Thoracic aorta (tissue), 2 donors: ENCODE measurements at regions not wholly inside any gene's neighbourhood (a gene's known extent, or its start where the extent isn't known, plus 50 kb on each side); places are given as distances from the start of the nearest gene placed in this dataset.
"Not testable (repeated sequence)": the region's sequence is repeated elsewhere in the genome, so short reads cannot be mapped to it uniquely, and the experiment has no call there.

Experiments
- ATAC-seq: fragments of 150-250 bp; one replicate; pipeline ENCODE4 v1.8.0; 2017; ENCODE audit warnings: low read depth; ENCODE audit not compliant: insufficient number of reproducible peaks, low FRiP score
- DNase-seq: peaks from one replicate; pipeline ENCODE4 v3.0.0-alpha.2; 2020; ENCODE audit warnings: low spot score
- H3K27ac ChIP-seq, 2 donors: fragments of 200-600 bp; sonication (generic); 1 replicate in 1 of 2; 2 replicates in 1 of 2; pipeline ENCODE4 v1.5.1; 2016; ENCODE audit warnings: mild to moderate bottlenecking in 2 of 2, moderate library complexity in 2 of 2
- H3K27me3 ChIP-seq: fragments of 200-600 bp; sonication (generic); replicated peaks from 2 replicates; pipeline ENCODE4 v1.6.0; 2016; ENCODE audit warnings: mild to moderate bottlenecking; ENCODE audit not compliant: insufficient read depth
- H3K36me3 ChIP-seq: fragments of 200-600 bp; sonication (generic); one replicate; pipeline ENCODE4 v1.5.1; 2016
- H3K4me1 ChIP-seq, 2 donors: fragments of 200-600 bp; sonication (generic); 1 replicate in 1 of 2; 2 replicates in 1 of 2; pipeline versions ENCODE4 v1.5.1 to v1.6.0; 2016; ENCODE audit warnings: low read depth in 2 of 2, mild to moderate bottlenecking in 1 of 2; ENCODE audit not compliant: control insufficient read depth in 1 of 2
- H3K4me3 ChIP-seq: fragments of 200-600 bp; sonication (generic); 2 replicates; pipeline ENCODE4 v1.5.1; 2016; ENCODE audit warnings: mild to moderate bottlenecking
- H3K9me3 ChIP-seq: fragments of 200-600 bp; sonication (generic); 2 replicates; pipeline ENCODE4 v1.5.1; 2016
- CTCF ChIP-seq: fragments of 200-600 bp; sonication (generic); IDR thresholded peaks from one replicate; pipeline ENCODE4 v1.5.1; 2019; ENCODE audit warnings: antibody characterized with exemption

- Histone ChIP-seq H3K27me3 (no peaks in the 10 kb centered on the region), H3K4me1 (no peaks in the 10 kb centered on the region), H3K27ac (no peak overlapping the region), H3K4me3 (no peak overlapping the region), H3K9me3 (no peaks in the 10 kb centered on the region), H3K36me3 (no peaks in the 10 kb centered on the region)
- no peak for ATAC-seq
- no peak for DNase-seq
- no peak for TF ChIP-seq CTCF
Observed at GRCh38 chr10:65149878-65150277, 1628.7 kb downstream of the REEP3 start.

GRCh38 chr10:65166272-65166671 is 1645.1 kb downstream of the REEP3 start:
- no peaks in the 10 kb centered on the region for H3K27me3 ChIP-seq
- no peak for ATAC-seq
- H3K36me3 ChIP-seq, result no peaks in the 10 kb centered on the region
- TF ChIP-seq CTCF, result no peak
- DNase-seq, result no peak
- no peaks in the 10 kb centered on the region for H3K9me3 ChIP-seq
- H3K4me1 ChIP-seq, result no peaks in the 10 kb centered on the region
- H3K4me3 ChIP-seq, result no peak overlapping the region
- no peak overlapping the region for H3K27ac ChIP-seq

- Histone ChIP-seq H3K27me3 (no peaks in the 10 kb centered on the region), H3K4me3 (no peak overlapping the region), H3K27ac (no peak overlapping the region), H3K9me3 (no peaks in the 10 kb centered on the region), H3K4me1 (no peaks in the 10 kb centered on the region), H3K36me3 (no peaks in the 10 kb centered on the region)
- ATAC-seq (no peak), DNase-seq (no peak)
- no peak for TF ChIP-seq CTCF
Observed at GRCh38 chr10:65172249-65172648, 1651.0 kb downstream of the REEP3 start.

GRCh38 chr10:65176994-65177393 is 1655.8 kb downstream of the REEP3 start:
- no peak for ATAC-seq
- no peaks in the 10 kb centered on the region for H3K27me3 ChIP-seq
- H3K4me1 ChIP-seq, result no peaks in the 10 kb centered on the region
- no peaks in the 10 kb centered on the region for H3K36me3 ChIP-seq
- H3K27ac ChIP-seq, result no peak overlapping the region
- DNase-seq, result no peak
- no peak for TF ChIP-seq CTCF
- no peak overlapping the region for H3K4me3 ChIP-seq
- peaks cover 4% of the 10 kb centered on the region for H3K9me3 ChIP-seq

GRCh38 chr10:65183236-65183635 is 1662.0 kb downstream of the REEP3 start:
- no peak for DNase-seq
- no peak for ATAC-seq
- no peak for TF ChIP-seq CTCF
- Histone ChIP-seq H3K27me3 (no peaks in the 10 kb centered on the region), H3K4me3 (no peak overlapping the region), H3K9me3 (peaks cover 4% of the 10 kb centered on the region), H3K27ac (no peak overlapping the region), H3K36me3 (no peaks in the 10 kb centered on the region), H3K4me1 (no peaks in the 10 kb centered on the region)

GRCh38 chr10:65186668-65187067 is 1665.5 kb downstream of the REEP3 start:
- H3K4me1 ChIP-seq, H3K27me3 ChIP-seq, DNase-seq, H3K27ac ChIP-seq, H3K4me3 ChIP-seq, H3K9me3 ChIP-seq, H3K36me3 ChIP-seq, ATAC-seq: not testable (repeated sequence)
